Right lobe of liver (tissue), 4 donors: ENCODE measurements at regions not wholly inside any gene's neighbourhood (a gene's known extent, or its start where the extent isn't known, plus 50 kb on each side); places are given as distances from the start of the nearest gene placed in this dataset.

Experiments used
- POLR2A ChIP-seq: fragments of 450-650 bp; IDR thresholded peaks from one replicate; pipeline ENCODE4 v1.6.1; 2017; ENCODE audit warnings: antibody characterized with exemption, mild to moderate bottlenecking
- TF ChIP-seq, protein P1 (sequence below), 4 donors: fragments of 200-600 bp in 3 of 4; fragments of 450-650 bp in 1 of 4; IDR thresholded peaks; one replicate each; pipeline versions ENCODE4 v1.5.1 to v1.8.0; 2016 to 2022; ENCODE audit warnings: antibody characterized with exemption in 4 of 4, mild to moderate bottlenecking in 2 of 4
- donor health status: DM: no; HTN: no; CAD: no.
- donor health status: DM: no; HTN: no; CAD: no.
- donor health status: DM: no; HTN: yes; CAD: no.

DNA sequence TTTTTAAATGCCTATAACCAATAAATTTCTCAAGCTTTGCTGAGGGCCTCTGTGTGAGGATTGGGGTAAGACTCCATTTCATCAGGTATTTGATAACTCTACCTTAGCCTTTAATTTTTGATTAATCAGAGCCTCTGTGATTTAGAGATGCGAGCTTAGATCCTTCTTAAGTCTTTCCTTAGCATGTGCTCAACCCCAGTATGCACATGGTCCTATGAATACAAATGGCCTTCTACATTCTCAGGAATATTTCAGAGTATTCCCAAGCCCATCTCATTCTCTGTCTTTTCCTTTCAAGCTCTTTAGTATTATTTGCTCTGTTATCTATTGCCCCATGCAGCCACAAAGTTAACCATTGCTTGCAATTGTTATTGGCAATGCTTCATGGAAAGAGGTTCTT lies 1407.7 kb downstream of the LRFN5 start:
- no peak for TF ChIP-seq POLR2A
- TF ChIP-seq, protein P1, sequence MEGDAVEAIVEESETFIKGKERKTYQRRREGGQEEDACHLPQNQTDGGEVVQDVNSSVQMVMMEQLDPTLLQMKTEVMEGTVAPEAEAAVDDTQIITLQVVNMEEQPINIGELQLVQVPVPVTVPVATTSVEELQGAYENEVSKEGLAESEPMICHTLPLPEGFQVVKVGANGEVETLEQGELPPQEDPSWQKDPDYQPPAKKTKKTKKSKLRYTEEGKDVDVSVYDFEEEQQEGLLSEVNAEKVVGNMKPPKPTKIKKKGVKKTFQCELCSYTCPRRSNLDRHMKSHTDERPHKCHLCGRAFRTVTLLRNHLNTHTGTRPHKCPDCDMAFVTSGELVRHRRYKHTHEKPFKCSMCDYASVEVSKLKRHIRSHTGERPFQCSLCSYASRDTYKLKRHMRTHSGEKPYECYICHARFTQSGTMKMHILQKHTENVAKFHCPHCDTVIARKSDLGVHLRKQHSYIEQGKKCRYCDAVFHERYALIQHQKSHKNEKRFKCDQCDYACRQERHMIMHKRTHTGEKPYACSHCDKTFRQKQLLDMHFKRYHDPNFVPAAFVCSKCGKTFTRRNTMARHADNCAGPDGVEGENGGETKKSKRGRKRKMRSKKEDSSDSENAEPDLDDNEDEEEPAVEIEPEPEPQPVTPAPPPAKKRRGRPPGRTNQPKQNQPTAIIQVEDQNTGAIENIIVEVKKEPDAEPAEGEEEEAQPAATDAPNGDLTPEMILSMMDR (IDR thresholded peaks at IDR 0.05): no peak
